ENCODE measurements at regions not wholly inside any gene's neighbourhood (a gene's known extent, or its start where the extent isn't known, plus 50 kb on each side); places are given as distances from the start of the nearest gene placed in this dataset.

GRCh38 chr22:25357606-25358420, 138.4 kb downstream of the CRYBB2 start:
- H3K9me3 Mint-ChIP-seq, result no peaks in the 10 kb centered on the region
- no peak overlapping the region for H3K27ac Mint-ChIP-seq
- peaks cover 30% of the 10 kb centered on the region for H3K36me3 Mint-ChIP-seq
- no peak for DNase-seq (ENCODE audit: low spot score in 2 of 2)
- no peaks in the 10 kb centered on the region for H3K27me3 Mint-ChIP-seq
- peaks cover 3% of the 10 kb centered on the region for H3K4me1 Mint-ChIP-seq
- no peak overlapping the region for H3K4me3 Mint-ChIP-seq
- ATAC-seq (ENCODE audit: low read depth), result no peak

DNA sequence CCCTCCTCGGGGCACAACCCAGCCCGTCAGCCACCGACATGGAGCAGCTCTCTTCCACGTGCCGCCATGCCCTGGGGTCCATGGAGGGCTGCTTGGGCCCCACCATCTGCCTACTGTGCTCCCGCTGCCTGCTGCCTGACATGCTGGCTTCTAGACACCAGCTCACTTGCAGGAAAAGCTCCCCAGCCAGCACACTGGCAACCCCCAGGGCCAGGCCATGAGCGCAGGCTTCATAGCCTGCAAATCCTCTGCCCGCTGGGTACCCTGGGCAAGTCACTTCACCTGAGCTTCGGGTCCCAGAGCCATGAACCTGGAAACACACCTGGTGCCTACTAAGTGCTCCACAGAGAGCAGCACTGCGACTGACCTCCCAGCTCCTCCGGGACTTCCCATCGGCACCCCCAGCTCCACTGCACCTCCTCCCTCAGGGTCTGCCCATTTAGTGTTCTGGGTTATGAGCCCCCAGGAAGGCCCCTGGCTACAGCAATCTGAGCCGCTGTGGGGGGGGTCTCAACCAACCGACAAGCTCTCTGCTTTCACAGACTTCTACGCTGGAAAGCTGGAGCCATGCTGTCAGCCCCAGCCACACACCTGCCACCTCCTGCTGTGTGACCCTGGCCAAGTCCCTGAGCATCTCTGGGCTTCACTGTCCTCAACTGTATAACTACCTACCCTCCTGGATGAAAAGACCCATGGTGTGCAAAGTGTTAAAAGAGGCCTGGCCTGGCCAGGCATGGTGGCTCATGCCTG, 139.2 kb downstream of the CRYBB2 start:
- Mint-ChIP-seq H3K4me3 (no peak overlapping the region), H3K27ac (no peak overlapping the region), H3K9me3 (no peaks in the 10 kb centered on the region), H3K4me1 (peaks cover 3% of the 10 kb centered on the region), H3K36me3 (peaks cover 27% of the 10 kb centered on the region), H3K27me3 (no peaks in the 10 kb centered on the region)
- DNase-seq (ENCODE audit: low spot score in 2 of 2) (no peak), ATAC-seq (ENCODE audit: low read depth) (no peak)

GRCh38 chr22:25359601-25360261, 140.3 kb downstream of the CRYBB2 start:
- DNase-seq (ENCODE audit: low spot score in 2 of 2) (no peak), ATAC-seq (ENCODE audit: low read depth) (no peak)
- Mint-ChIP-seq H3K4me1 (peaks cover 3% of the 10 kb centered on the region), H3K4me3 (no peak overlapping the region), H3K9me3 (no peaks in the 10 kb centered on the region), H3K27ac (no peak overlapping the region), H3K27me3 (no peaks in the 10 kb centered on the region), H3K36me3 (peaks cover 19% of the 10 kb centered on the region)

GRCh38 chr22:25360411-25360810, 141.0 kb downstream of the CRYBB2 start:
- H3K4me3 Mint-ChIP-seq, result no peak overlapping the region
- peaks cover 18% of the 10 kb centered on the region for H3K36me3 Mint-ChIP-seq
- DNase-seq (ENCODE audit: low spot score in 2 of 2) (no peak), ATAC-seq (ENCODE audit: low read depth) (no peak)
- no peak overlapping the region for H3K27ac Mint-ChIP-seq
- peaks cover 3% of the 10 kb centered on the region for H3K4me1 Mint-ChIP-seq
- H3K27me3 Mint-ChIP-seq, result no peaks in the 10 kb centered on the region
- no peaks in the 10 kb centered on the region for H3K9me3 Mint-ChIP-seq

GRCh38 chr22:25360891-25361645, 141.6 kb downstream of the CRYBB2 start:
- no peak for DNase-seq (ENCODE audit: low spot score in 2 of 2)
- no peak overlapping the region for H3K4me3 Mint-ChIP-seq
- no peak overlapping the region for H3K27ac Mint-ChIP-seq
- peaks cover 3% of the 10 kb centered on the region for H3K4me1 Mint-ChIP-seq
- no peak for ATAC-seq (ENCODE audit: low read depth)
- no peaks in the 10 kb centered on the region for H3K27me3 Mint-ChIP-seq
- H3K36me3 Mint-ChIP-seq, result peaks cover 18% of the 10 kb centered on the region
- no peaks in the 10 kb centered on the region for H3K9me3 Mint-ChIP-seq

GRCh38 chr22:25361899-25362214, 142.4 kb downstream of the CRYBB2 start:
- Mint-ChIP-seq H3K27me3 (no peaks in the 10 kb centered on the region), H3K27ac (no peak overlapping the region), H3K36me3 (peaks cover 16% of the 10 kb centered on the region), H3K9me3 (no peaks in the 10 kb centered on the region), H3K4me1 (peaks cover 3% of the 10 kb centered on the region), H3K4me3 (no peak overlapping the region)
- ATAC-seq (ENCODE audit: low read depth) (no peak), DNase-seq (ENCODE audit: low spot score in 2 of 2) (no peak)

- H3K4me3 Mint-ChIP-seq, result no peak overlapping the region
- no peaks in the 10 kb centered on the region for H3K27me3 Mint-ChIP-seq
- peaks cover 3% of the 10 kb centered on the region for H3K4me1 Mint-ChIP-seq
- no peak overlapping the region for H3K27ac Mint-ChIP-seq
- H3K9me3 Mint-ChIP-seq, result no peaks in the 10 kb centered on the region
- peak; percentile 65 to 75 for DNase-seq (ENCODE audit: low spot score in 2 of 2)
- peak; percentile 58 for ATAC-seq (ENCODE audit: low read depth)
- H3K36me3 Mint-ChIP-seq, result peaks cover 13% of the 10 kb centered on the region
Observed at GRCh38 chr22:25362215-25362882, 142.9 kb downstream of the CRYBB2 start.

GRCh38 chr22:25362883-25363240, 143.4 kb downstream of the CRYBB2 start:
- no peak for ATAC-seq (ENCODE audit: low read depth)
- no peaks in the 10 kb centered on the region for H3K27me3 Mint-ChIP-seq
- peaks cover 9% of the 10 kb centered on the region for H3K36me3 Mint-ChIP-seq
- H3K4me1 Mint-ChIP-seq, result peaks cover 3% of the 10 kb centered on the region
- H3K9me3 Mint-ChIP-seq, result no peaks in the 10 kb centered on the region
- H3K27ac Mint-ChIP-seq, result no peak overlapping the region
- no peak for DNase-seq (ENCODE audit: low spot score in 2 of 2)
- H3K4me3 Mint-ChIP-seq, result no peak overlapping the region

- Mint-ChIP-seq H3K9me3 (no peaks in the 10 kb centered on the region), H3K36me3 (peaks cover 4% of the 10 kb centered on the region), H3K4me1 (peaks cover 5% of the 10 kb centered on the region), H3K4me3 (no peak overlapping the region), H3K27me3 (no peaks in the 10 kb centered on the region), H3K27ac (no peak overlapping the region)
- ATAC-seq (ENCODE audit: low read depth) (no peak), DNase-seq (ENCODE audit: low spot score in 2 of 2) (no peak)
Observed at GRCh38 chr22:25363474-25363873, 144.0 kb downstream of the CRYBB2 start.

DNA sequence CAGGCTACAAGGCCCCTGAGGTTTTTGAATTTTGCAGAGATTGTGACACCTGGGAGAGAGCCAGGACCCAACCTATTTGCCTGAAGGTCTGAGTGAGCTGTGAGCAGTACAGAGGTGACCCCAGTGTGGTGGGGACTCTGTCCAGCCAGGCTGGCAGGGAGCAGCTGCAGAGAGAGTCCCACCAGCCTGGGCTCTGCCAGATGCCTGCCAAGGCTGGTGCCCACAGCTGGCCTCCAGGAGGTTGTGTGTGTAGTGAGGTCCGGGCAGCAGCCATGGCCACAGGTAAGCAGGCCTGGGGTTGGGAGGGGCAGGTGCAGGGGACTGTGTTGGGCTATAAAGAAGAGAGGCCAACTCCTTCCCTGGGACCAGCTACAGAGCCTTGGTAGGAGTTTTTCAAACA, 144.8 kb downstream of the CRYBB2 start:
- H3K36me3 Mint-ChIP-seq, result peaks cover 2% of the 10 kb centered on the region
- no peak overlapping the region for H3K4me3 Mint-ChIP-seq
- ATAC-seq (ENCODE audit: low read depth), result no peak
- H3K4me1 Mint-ChIP-seq, result peaks cover 6% of the 10 kb centered on the region
- H3K27me3 Mint-ChIP-seq, result no peaks in the 10 kb centered on the region
- H3K27ac Mint-ChIP-seq, result no peak overlapping the region
- DNase-seq (ENCODE audit: low spot score in 2 of 2), result no peak
- H3K9me3 Mint-ChIP-seq, result no peaks in the 10 kb centered on the region

DNA sequence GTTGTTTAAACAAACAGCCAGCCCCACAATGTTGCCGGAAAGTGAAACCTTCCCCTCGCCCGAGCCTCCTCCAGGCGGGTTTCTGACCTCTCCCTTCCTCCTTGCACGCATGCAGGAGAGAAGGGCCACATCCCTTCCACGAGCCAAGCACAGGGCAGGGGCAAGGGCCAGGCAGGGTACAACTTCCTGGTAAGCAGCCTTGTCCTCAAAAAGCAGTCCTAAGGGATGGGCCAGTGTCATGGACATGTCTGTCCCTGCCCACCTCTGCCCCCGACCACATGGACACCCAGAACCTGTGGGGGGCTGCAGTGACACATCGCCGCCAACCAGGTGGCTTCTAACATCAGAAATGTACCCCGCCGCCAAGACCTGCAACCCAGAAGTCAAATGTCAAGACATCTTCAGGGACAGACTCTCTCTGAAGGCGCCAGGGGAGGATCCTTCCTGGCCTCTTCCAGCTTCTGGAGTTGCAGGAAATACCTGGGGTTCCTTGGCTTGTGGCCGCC, 145.3 kb downstream of the CRYBB2 start:
- Mint-ChIP-seq H3K4me1 (peaks cover 6% of the 10 kb centered on the region), H3K9me3 (no peaks in the 10 kb centered on the region), H3K27ac (no peak overlapping the region), H3K4me3 (no peak overlapping the region), H3K27me3 (no peaks in the 10 kb centered on the region), H3K36me3 (peaks cover 2% of the 10 kb centered on the region)
- ATAC-seq (ENCODE audit: low read depth) (no peak), DNase-seq (ENCODE audit: low spot score in 2 of 2) (no peak)

- Mint-ChIP-seq H3K36me3 (peaks cover 2% of the 10 kb centered on the region), H3K9me3 (no peaks in the 10 kb centered on the region), H3K4me1 (peaks cover 6% of the 10 kb centered on the region), H3K4me3 (no peak overlapping the region), H3K27me3 (no peaks in the 10 kb centered on the region), H3K27ac (no peak overlapping the region)
- ATAC-seq (ENCODE audit: low read depth) (no peak), DNase-seq (ENCODE audit: low spot score in 2 of 2) (no peak)
Observed at GRCh38 chr22:25365491-25366261, 146.2 kb downstream of the CRYBB2 start.

DNA sequence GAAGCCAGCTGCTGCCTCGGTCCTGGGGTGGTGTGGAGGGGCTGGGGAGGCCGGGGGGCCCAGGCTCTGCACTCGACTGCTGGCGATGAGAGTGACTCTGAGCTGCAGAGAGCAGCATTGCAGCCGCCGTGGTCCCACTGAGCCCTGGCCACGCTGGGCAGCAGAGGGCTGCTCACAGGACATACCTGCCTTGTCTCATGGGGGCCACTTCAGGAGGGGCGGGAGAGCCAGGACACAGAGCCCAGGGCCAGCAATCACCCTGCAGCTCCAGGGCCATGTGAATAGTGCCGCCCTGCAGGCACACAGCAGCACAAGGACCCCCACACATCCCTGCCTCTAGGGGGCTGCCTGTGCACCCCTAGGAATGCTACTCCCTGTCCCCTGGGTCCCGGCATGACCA, 147.0 kb downstream of the CRYBB2 start:
- DNase-seq (ENCODE audit: low spot score in 2 of 2) (no peak), ATAC-seq (ENCODE audit: low read depth) (no peak)

More for the DNA sequence above, 147.0 kb downstream of the CRYBB2 start:
- H3K36me3 Mint-ChIP-seq, result peaks cover 4% of the 10 kb centered on the region
- H3K4me1 Mint-ChIP-seq, result peaks cover 6% of the 10 kb centered on the region
- no peak overlapping the region for H3K4me3 Mint-ChIP-seq
- no peaks in the 10 kb centered on the region for H3K27me3 Mint-ChIP-seq
- no peak overlapping the region for H3K27ac Mint-ChIP-seq
- H3K9me3 Mint-ChIP-seq, result no peaks in the 10 kb centered on the region
